ENCODE measurements at regions not wholly inside any gene's neighbourhood (a gene's known extent, or its start where the extent isn't known, plus 50 kb on each side); places are given as distances from the start of the nearest gene placed in this dataset.

- Histone ChIP-seq H3K9me3 (ENCODE audit: low read length) (no peaks in the 10 kb centered on the region), H3K79me2 (ENCODE audit: low read length) (no peaks in the 10 kb centered on the region), H2AFZ (ENCODE audit: low read length) (no peak overlapping the region), H4K20me1 (ENCODE audit: low read length) (no peaks in the 10 kb centered on the region), H3K9ac (ENCODE audit: low read length) (no peak overlapping the region), H3F3A (ENCODE audit: low read length, unreplicated experiment) (no peaks in the 10 kb centered on the region), H3K4me2 (ENCODE audit: low read length) (no peak overlapping the region), H3K4me3 (ENCODE audit: low read length) (no peak overlapping the region), H3K4me1 (ENCODE audit: insufficient read depth, low read length) (no peaks in the 10 kb centered on the region), H3K27me3 (ENCODE audit: low read length) (no peaks in the 10 kb centered on the region), H3K9me2 (replicated peaks; ENCODE audit: low read length) (no peaks in the 10 kb centered on the region), H3K27ac (ENCODE audit: low read length) (no peak overlapping the region), H3K36me3 (ENCODE audit: low read depth, low read length) (no peaks in the 10 kb centered on the region)
- BruUV-seq (replicated peaks) = no TSS peak
- ChIA-PET POLR2A (ENCODE audit: unreplicated experiment) (no interaction called here), CTCF (no interaction called here)
- DNase-seq = no peak
- no peak for ATAC-seq
- intact Hi-C loops (cut with micrococcal nuclease) = no loop called here
- TF ChIP-seq, protein P1, sequence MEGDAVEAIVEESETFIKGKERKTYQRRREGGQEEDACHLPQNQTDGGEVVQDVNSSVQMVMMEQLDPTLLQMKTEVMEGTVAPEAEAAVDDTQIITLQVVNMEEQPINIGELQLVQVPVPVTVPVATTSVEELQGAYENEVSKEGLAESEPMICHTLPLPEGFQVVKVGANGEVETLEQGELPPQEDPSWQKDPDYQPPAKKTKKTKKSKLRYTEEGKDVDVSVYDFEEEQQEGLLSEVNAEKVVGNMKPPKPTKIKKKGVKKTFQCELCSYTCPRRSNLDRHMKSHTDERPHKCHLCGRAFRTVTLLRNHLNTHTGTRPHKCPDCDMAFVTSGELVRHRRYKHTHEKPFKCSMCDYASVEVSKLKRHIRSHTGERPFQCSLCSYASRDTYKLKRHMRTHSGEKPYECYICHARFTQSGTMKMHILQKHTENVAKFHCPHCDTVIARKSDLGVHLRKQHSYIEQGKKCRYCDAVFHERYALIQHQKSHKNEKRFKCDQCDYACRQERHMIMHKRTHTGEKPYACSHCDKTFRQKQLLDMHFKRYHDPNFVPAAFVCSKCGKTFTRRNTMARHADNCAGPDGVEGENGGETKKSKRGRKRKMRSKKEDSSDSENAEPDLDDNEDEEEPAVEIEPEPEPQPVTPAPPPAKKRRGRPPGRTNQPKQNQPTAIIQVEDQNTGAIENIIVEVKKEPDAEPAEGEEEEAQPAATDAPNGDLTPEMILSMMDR (conservative IDR thresholded peaks at IDR 0.05; ENCODE audit: low read depth, low read length) = no peak
- TF ChIP-seq EZH2 (IDR thresholded peaks at IDR 0.05; ENCODE audit: low read length, unreplicated experiment) (no peak), EZH2phosphoT487 (IDR thresholded peaks at IDR 0.05; ENCODE audit: borderline replicate concordance, low read length) (no peak)
Measured at GRCh38 chr11:30775233-30775522, 189.0 kb upstream of the MPPED2 start.

DNA sequence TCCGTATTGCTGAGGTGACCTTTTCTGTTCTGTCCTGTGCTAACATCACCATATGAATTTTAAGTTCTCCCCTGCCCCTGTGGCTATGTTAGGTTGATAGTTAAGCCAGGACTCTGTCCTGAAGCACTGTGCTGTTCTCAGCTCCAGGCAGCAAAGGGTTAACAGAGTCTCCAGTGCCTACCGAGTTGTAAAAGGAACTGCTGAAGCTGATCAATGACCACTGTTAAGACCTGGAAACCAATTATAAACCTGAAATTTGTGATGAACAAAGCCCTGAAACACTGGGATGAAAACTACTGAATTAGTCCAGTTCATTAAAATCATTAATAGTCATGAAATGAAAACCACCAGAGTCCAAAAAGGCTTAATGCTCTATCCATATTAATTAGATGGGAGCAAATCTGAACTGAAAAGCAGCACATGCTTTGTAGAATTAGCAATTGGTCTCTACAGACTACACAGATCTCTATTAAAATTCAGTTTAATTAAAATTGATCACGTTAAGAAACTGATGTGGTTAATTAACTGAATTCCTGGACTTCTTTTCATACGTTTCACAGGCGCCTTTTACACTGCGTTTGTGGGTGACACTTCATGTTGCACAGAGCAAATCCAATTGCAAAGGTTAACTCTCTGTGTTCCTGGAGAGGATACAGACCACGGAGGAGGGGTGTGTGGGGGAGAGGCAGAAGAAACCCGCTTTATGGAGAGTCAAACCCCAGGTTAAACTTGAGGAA, 188.5 kb upstream of the MPPED2 start:
- H3K27ac ChIP-seq (ENCODE audit: low read length) = no peak overlapping the region
- CTCF ChIA-PET = no interaction called here
- no peak overlapping the region for H3K9ac ChIP-seq (ENCODE audit: low read length)
- H4K20me1 ChIP-seq (ENCODE audit: low read length) = no peaks in the 10 kb centered on the region
- H3K4me1 ChIP-seq (ENCODE audit: insufficient read depth, low read length) = no peaks in the 10 kb centered on the region
- no peaks in the 10 kb centered on the region for H3F3A ChIP-seq (ENCODE audit: low read length, unreplicated experiment)
- no peak overlapping the region for H2AFZ ChIP-seq (ENCODE audit: low read length)
- H3K9me3 ChIP-seq (ENCODE audit: low read length) = no peaks in the 10 kb centered on the region
- TF ChIP-seq EZH2phosphoT487 (IDR thresholded peaks at IDR 0.05; ENCODE audit: borderline replicate concordance, low read length) = no peak
- TF ChIP-seq, protein P1 (conservative IDR thresholded peaks at IDR 0.05; ENCODE audit: low read depth, low read length) = no peak
- TF ChIP-seq EZH2 (IDR thresholded peaks at IDR 0.05; ENCODE audit: low read length, unreplicated experiment) = no peak
- ATAC-seq (no peak), DNase-seq (no peak)
- POLR2A ChIA-PET (ENCODE audit: unreplicated experiment) = no interaction called here
- BruUV-seq (replicated peaks) = no TSS peak
- H3K79me2 ChIP-seq (ENCODE audit: low read length) = no peaks in the 10 kb centered on the region
- H3K4me2 ChIP-seq (ENCODE audit: low read length) = no peak overlapping the region
- H3K9me2 ChIP-seq (replicated peaks; ENCODE audit: low read length) = no peaks in the 10 kb centered on the region
- H3K4me3 ChIP-seq (ENCODE audit: low read length) = no peak overlapping the region
- intact Hi-C loops (cut with micrococcal nuclease) = no loop called here
- H3K27me3 ChIP-seq (ENCODE audit: low read length) = no peaks in the 10 kb centered on the region
- no peaks in the 10 kb centered on the region for H3K36me3 ChIP-seq (ENCODE audit: low read depth, low read length)

GRCh38 chr11:30772908-30773307, 186.8 kb upstream of the MPPED2 start:
- POLR2A ChIA-PET (ENCODE audit: unreplicated experiment) = no interaction called here
- no peak for DNase-seq
- Histone ChIP-seq H3K27me3 (ENCODE audit: low read length) (no peaks in the 10 kb centered on the region), H3K4me3 (ENCODE audit: low read length) (no peak overlapping the region), H3K79me2 (ENCODE audit: low read length) (no peaks in the 10 kb centered on the region), H3K4me2 (ENCODE audit: low read length) (no peak overlapping the region), H3F3A (ENCODE audit: low read length, unreplicated experiment) (no peaks in the 10 kb centered on the region), H3K36me3 (ENCODE audit: low read depth, low read length) (no peaks in the 10 kb centered on the region), H3K27ac (ENCODE audit: low read length) (no peak overlapping the region), H3K9ac (ENCODE audit: low read length) (no peak overlapping the region), H3K4me1 (ENCODE audit: insufficient read depth, low read length) (no peaks in the 10 kb centered on the region), H4K20me1 (ENCODE audit: low read length) (no peaks in the 10 kb centered on the region), H3K9me3 (ENCODE audit: low read length) (no peaks in the 10 kb centered on the region), H2AFZ (ENCODE audit: low read length) (no peak overlapping the region), H3K9me2 (replicated peaks; ENCODE audit: low read length) (no peaks in the 10 kb centered on the region)
- ATAC-seq = no peak
- TF ChIP-seq, protein P1 (conservative IDR thresholded peaks at IDR 0.05; ENCODE audit: low read depth, low read length) = no peak
- TF ChIP-seq EZH2phosphoT487 (IDR thresholded peaks at IDR 0.05; ENCODE audit: borderline replicate concordance, low read length) (no peak), EZH2 (IDR thresholded peaks at IDR 0.05; ENCODE audit: low read length, unreplicated experiment) (no peak)
- BruUV-seq (replicated peaks) = no TSS peak
- intact Hi-C loops (cut with micrococcal nuclease) = no loop called here
- CTCF ChIA-PET = no interaction called here

Data from PC-3 (cell line).